Neural cell (in vitro differentiated cells): ENCODE measurements at regions not wholly inside any gene's neighbourhood (a gene's known extent, or its start where the extent isn't known, plus 50 kb on each side); places are given as distances from the start of the nearest gene placed in this dataset.

Experiments used
- H2AFZ ChIP-seq: fragments of 200-600, 300-800 bp; sonication (generic), shearing (Covaris generic); 2 replicates; pipeline ENCODE4 v1.6.0; 2014; ENCODE audit warnings: low read depth, mild to moderate bottlenecking, antibody characterized with exemption, low read length, moderate library complexity
- H3F3A ChIP-seq: fragments of 200-600 bp; shearing (Covaris generic); 2 replicates; pipeline ENCODE4 v1.6.1; 2016; ENCODE audit warnings: mild to moderate bottlenecking, moderate library complexity, mixed read lengths, antibody characterized with exemption, low read length; ENCODE audit not compliant: insufficient read depth, poor library complexity, severe bottlenecking
- H3K27ac ChIP-seq: fragments of 200-600, 300-800 bp; sonication (generic), shearing (Covaris generic); 2 replicates; pipeline ENCODE4 v1.5.1; 2014; ENCODE audit warnings: mild to moderate bottlenecking, low read length, moderate library complexity
- H3K27me3 ChIP-seq: fragments of 300-800, 200-600 bp; sonication (generic), shearing (Covaris generic); 2 replicates; pipeline ENCODE4 v1.6.0; 2014; ENCODE audit warnings: mild to moderate bottlenecking, low read depth, low read length, moderate library complexity; ENCODE audit not compliant: insufficient read depth
- H3K36me3 ChIP-seq: fragments of 300-800, 200-600 bp; sonication (generic), shearing (Covaris generic); 2 replicates; pipeline ENCODE4 v1.5.1; 2014; ENCODE audit warnings: mild to moderate bottlenecking, antibody characterized with exemption, low read length, moderate library complexity; ENCODE audit not compliant: insufficient read depth
- H3K4me2 ChIP-seq: fragments of 300-800, 200-600 bp; sonication (generic), shearing (Covaris generic); 2 replicates; pipeline ENCODE4 v1.6.0; 2014; ENCODE audit warnings: mild to moderate bottlenecking, low read length
- H3K4me3 ChIP-seq: fragments of 300-800, 200-600 bp; sonication (generic), shearing (Covaris generic); 2 replicates; pipeline ENCODE4 v1.5.1; 2014; ENCODE audit warnings: mild to moderate bottlenecking, low read length, moderate library complexity
- H3K79me2 ChIP-seq: fragments of 200-600 bp; shearing (Covaris generic); replicated peaks from 2 replicates; pipeline ENCODE4 v1.6.0; 2014; ENCODE audit warnings: mild to moderate bottlenecking, low read length, moderate library complexity; ENCODE audit not compliant: insufficient read depth
- H3K9ac ChIP-seq: fragments of 300-800, 200-600 bp; sonication (generic), shearing (Covaris generic); 2 replicates; pipeline ENCODE4 v1.6.1; 2016; ENCODE audit warnings: mild to moderate bottlenecking, low read length, mixed read lengths
- H3K9me2 ChIP-seq: fragments of 200-600 bp; shearing (Covaris generic); 2 replicates; pipeline ENCODE4 v1.6.1; 2016; ENCODE audit warnings: mild to moderate bottlenecking, low read length, mixed read lengths; ENCODE audit not compliant: insufficient read depth
- H3K9me3 ChIP-seq: fragments of 200-600, 300-800 bp; sonication (generic), shearing (Covaris generic); 2 replicates; pipeline ENCODE4 v1.6.1; 2016; ENCODE audit warnings: mild to moderate bottlenecking, mixed run types, low read length, moderate library complexity, mixed read lengths
- H4K20me1 ChIP-seq: fragments of 200-600 bp; shearing (Covaris generic); 2 replicates; pipeline ENCODE4 v1.6.1; 2016; ENCODE audit warnings: mild to moderate bottlenecking, mixed run types; ENCODE audit not compliant: insufficient read depth
- CTCF ChIP-seq: fragments of 450-650 bp; IDR thresholded peaks from 2 replicates; pipeline ENCODE4 v1.5.1; 2014; ENCODE audit warnings: antibody characterized with exemption, mild to moderate bottlenecking, moderate library complexity; ENCODE audit not compliant: poor library complexity, severe bottlenecking
- EP300 ChIP-seq: fragments of 450-650 bp; conservative IDR thresholded peaks from 2 replicates; pipeline ENCODE4 v1.6.1; 2014; ENCODE audit warnings: antibody characterized with exemption, mild to moderate bottlenecking, moderate library complexity; ENCODE audit not compliant: poor library complexity, severe bottlenecking
- EZH2 ChIP-seq: fragments of 200-600, 300-800 bp; shearing (Covaris generic), sonication (generic); IDR thresholded peaks from 2 replicates; pipeline ENCODE4 v1.6.1; 2014; ENCODE audit warnings: antibody characterized with exemption, low read length, borderline replicate concordance, mild to moderate bottlenecking; ENCODE audit not compliant: insufficient read depth, poor library complexity, severe bottlenecking
- MXI1 ChIP-seq: fragments of 450-650 bp; conservative IDR thresholded peaks from 2 replicates; pipeline ENCODE4 v1.6.1; 2014; ENCODE audit warnings: antibody characterized with exemption, mild to moderate bottlenecking; ENCODE audit not compliant: poor library complexity, severe bottlenecking
- POLR2AphosphoS5 ChIP-seq: IDR thresholded peaks from 2 replicates; pipeline ENCODE4 v1.6.1; 2012
- RAD21 ChIP-seq: fragments of 450-650 bp; conservative IDR thresholded peaks from 2 replicates; pipeline ENCODE4 v1.6.1; 2014; ENCODE audit warnings: antibody characterized with exemption, mild to moderate bottlenecking, moderate library complexity
- TAF1 ChIP-seq: IDR thresholded peaks from 2 replicates; pipeline ENCODE4 v1.6.1; 2012; ENCODE audit warnings: low read depth
- TF ChIP-seq, protein P1 (sequence below): IDR thresholded peaks from 2 replicates; pipeline ENCODE4 v1.6.1; 2012; ENCODE audit warnings: borderline replicate concordance

DNA sequence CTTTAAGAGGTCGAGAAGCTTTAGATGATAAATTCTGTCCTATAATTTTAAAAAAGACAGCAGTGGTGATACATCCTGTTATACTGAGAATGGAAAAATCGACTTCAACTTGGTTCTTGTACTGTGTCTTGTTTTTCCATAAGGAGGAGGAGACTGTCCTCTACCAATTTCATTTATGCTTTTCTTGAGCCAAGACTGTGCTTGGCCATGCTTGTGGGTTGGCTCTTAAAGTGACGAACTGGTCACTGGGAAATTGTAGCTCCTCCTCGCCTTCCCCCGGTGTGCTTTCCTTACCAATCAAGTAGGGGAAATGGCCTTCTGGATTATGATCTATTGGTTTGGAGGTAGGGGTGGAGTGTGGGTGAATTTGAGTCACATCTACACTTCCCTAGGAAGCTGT lies 67.1 kb upstream of the HSPB3 start:
- Histone ChIP-seq H3K79me2 (no peaks in the 10 kb centered on the region), H4K20me1 (no peaks in the 10 kb centered on the region), H3K4me2 (no peak overlapping the region), H3F3A (no peaks in the 10 kb centered on the region), H3K27me3 (no peaks in the 10 kb centered on the region), H3K9me2 (no peaks in the 10 kb centered on the region), H3K9ac (no peak overlapping the region), H3K4me3 (no peak overlapping the region), H3K27ac (no peak overlapping the region), H2AFZ (no peak overlapping the region), H3K36me3 (no peaks in the 10 kb centered on the region), H3K9me3 (no peaks in the 10 kb centered on the region)
- TF ChIP-seq CTCF (no peak), MXI1 (no peak), POLR2AphosphoS5 (no peak)
- TF ChIP-seq, protein P1, sequence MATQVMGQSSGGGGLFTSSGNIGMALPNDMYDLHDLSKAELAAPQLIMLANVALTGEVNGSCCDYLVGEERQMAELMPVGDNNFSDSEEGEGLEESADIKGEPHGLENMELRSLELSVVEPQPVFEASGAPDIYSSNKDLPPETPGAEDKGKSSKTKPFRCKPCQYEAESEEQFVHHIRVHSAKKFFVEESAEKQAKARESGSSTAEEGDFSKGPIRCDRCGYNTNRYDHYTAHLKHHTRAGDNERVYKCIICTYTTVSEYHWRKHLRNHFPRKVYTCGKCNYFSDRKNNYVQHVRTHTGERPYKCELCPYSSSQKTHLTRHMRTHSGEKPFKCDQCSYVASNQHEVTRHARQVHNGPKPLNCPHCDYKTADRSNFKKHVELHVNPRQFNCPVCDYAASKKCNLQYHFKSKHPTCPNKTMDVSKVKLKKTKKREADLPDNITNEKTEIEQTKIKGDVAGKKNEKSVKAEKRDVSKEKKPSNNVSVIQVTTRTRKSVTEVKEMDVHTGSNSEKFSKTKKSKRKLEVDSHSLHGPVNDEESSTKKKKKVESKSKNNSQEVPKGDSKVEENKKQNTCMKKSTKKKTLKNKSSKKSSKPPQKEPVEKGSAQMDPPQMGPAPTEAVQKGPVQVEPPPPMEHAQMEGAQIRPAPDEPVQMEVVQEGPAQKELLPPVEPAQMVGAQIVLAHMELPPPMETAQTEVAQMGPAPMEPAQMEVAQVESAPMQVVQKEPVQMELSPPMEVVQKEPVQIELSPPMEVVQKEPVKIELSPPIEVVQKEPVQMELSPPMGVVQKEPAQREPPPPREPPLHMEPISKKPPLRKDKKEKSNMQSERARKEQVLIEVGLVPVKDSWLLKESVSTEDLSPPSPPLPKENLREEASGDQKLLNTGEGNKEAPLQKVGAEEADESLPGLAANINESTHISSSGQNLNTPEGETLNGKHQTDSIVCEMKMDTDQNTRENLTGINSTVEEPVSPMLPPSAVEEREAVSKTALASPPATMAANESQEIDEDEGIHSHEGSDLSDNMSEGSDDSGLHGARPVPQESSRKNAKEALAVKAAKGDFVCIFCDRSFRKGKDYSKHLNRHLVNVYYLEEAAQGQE = no peak

DNA sequence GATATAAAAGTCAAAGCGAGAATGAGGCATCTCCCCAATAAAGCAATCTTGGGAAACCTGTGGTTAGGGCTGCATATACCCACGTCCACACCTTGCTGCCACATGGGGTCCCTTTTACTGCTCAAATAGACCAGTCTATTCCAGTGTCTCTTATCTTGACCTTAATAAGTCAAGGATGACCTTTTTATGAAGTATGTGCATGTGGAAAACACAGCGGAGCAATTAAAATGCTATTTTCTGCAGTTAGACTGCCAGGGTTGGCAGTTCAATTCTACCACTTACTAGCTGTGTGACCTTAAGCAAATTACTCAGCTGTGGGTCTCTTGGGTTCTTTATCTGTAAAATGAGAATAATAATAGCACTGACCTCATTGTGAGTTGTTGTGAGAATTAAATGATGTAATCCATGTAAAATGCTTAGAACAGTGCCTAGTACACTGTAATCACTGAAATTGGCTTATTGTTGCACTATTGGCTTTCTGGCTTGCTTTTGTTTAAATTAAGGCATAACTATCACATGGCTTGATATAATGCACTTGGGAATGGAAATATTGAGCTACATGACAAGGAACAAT lies 67.8 kb upstream of the HSPB3 start:
- Histone ChIP-seq H2AFZ (no peak overlapping the region), H3K27ac (no peak overlapping the region), H3K36me3 (no peaks in the 10 kb centered on the region), H3K9me2 (no peaks in the 10 kb centered on the region), H3K9ac (no peak overlapping the region), H3K4me3 (no peak overlapping the region), H4K20me1 (no peaks in the 10 kb centered on the region), H3F3A (no peaks in the 10 kb centered on the region), H3K27me3 (no peaks in the 10 kb centered on the region), H3K79me2 (no peaks in the 10 kb centered on the region), H3K9me3 (no peaks in the 10 kb centered on the region), H3K4me2 (no peak overlapping the region)
- no peak for TF ChIP-seq CTCF
- TF ChIP-seq, protein P1 = no peak
- TF ChIP-seq EP300 = no peak
- TF ChIP-seq RAD21 = no peak
- no peak for TF ChIP-seq EZH2
- no peak for TF ChIP-seq TAF1
